ENCODE measurements at regions not wholly inside any gene's neighbourhood (a gene's known extent, or its start where the extent isn't known, plus 50 kb on each side); places are given as distances from the start of the nearest gene placed in this dataset.

DNA sequence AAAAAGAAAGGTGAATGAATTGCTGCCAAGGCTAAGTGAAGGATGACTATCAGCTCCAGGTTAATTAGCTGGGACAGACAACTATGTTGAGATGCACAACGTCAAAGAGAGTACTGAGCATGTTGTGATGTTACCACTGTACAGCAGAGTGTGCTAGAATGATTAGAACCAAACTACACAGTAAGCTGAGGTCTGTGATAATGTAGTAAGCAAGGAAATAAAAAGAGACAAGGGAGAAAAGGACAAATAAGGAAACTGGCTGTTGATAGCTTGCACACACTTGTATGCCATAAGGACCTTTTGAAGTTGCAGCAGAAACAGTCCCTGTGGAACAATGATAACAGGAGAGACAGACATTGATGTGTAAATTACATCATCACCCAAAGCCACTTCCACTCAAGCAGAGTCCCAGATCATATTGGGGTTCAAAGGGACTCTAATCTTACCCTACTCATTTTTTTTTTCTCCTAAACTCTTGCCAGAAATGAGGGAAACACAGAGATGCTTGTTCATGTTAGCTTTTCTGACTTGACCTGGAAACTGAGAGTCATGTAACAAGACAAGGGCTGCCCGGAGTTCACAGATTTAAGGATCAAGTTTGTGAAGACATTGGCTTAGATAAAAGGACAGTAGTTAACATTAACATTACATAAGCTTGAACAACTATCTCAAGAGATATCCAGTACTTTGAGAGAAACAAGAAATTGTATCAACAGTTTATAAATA, 189.9 kb downstream of the CENPW start:
- DNase-seq (ENCODE audit: low read depth): no peak

DNA sequence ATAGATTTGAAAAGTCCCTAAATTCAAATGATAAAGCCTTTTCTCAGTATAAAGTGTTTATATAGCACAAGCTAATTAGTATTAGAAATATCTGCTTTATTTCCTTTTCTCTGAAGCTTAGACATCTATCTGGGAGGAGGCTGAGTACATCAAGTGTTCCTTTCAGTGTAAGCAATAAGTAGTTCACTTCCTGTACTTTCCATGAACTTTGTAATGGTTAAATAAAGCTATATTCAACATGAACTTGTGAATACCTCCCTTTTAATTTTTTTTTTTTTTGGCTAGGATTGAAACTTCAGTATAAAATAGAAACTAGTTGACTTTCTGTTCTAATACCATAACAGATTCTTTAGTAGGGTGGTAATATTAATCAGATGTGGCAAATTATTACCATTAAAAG, 190.9 kb downstream of the CENPW start:
- peak; percentile 18 for DNase-seq (ENCODE audit: low read depth)

DNA sequence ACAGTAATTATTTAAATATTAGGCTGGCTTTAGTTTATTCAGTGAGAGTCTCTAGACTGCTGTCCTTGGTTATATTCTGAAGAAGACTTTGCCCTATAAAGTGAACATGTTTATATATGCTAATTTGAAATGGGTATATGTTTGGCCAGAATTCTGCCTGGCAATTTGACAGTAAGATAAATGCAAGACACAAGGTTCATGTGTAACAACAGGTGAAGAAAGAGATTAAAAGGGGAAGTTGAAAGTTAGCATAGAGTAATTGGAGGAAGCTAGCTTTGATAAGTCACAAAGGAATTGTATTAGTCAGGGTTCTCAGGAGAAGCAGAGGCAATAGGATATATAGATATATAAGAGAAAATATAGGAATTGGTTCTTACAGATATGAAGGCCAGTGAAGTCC, 191.4 kb downstream of the CENPW start:
- no peak for DNase-seq (ENCODE audit: low read depth)

GRCh38 chr6:126531840-126532239, 191.9 kb downstream of the CENPW start:
- no peak for DNase-seq (ENCODE audit: low read depth)

DNA sequence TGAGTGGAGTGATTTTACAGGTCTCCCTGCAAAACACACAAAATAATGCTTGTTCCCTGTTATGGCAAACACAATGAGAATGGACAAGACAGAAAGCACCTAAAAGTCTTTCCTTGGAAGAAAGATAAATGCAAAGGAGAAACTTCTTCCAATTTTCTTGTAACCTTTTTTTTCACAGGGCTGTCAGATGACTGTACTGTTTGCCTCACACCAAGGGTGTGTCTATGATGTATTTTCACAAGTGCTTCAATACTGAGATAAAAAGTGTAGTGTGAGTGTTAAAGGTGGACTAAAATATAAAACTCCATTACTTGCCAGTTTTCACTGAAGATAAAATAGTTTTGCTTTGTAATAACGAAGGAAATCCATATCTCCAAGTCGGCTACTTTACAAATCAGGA, 194.5 kb downstream of the CENPW start:
- no peak for DNase-seq (ENCODE audit: low read depth)

DNA sequence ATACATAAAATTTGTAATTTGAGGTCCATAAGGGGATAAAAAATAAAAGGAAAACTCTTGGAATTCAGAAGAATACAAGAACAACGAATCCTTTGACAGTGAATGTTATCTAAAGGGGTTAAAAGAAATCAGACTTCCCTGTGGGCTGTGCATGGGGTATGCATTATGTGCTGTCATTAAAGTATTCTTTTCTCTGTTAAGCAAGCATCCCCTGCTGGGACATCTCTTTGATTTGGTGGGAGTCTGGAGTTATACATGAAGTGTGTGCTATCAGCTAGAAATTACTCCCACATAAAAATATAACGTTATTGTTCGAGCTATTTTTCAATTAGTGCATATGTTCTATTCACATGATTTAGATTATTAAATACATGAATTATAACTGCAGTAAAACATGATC, 195.2 kb downstream of the CENPW start:
- no peak for DNase-seq (ENCODE audit: low read depth)

DNA sequence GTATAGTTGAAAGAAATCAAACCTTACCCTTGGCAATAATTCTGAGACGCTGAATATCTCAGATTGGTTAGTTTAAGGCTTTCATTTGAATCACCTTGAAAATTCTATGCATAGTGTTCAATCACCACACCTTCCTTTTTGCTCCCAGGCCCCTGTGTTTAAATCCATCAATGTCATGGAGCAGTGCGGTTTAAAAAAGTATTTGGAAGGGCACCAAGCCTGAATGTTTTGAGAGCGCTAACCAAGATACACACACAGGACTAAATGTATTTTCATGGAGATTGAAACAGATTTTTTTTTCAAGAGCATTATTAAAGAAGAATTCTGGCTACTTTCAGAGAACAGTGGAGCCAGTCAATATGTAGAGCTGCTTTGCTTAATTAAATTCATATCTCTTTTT, 195.7 kb downstream of the CENPW start:
- peak; percentile 7 for DNase-seq (ENCODE audit: low read depth)

DNA sequence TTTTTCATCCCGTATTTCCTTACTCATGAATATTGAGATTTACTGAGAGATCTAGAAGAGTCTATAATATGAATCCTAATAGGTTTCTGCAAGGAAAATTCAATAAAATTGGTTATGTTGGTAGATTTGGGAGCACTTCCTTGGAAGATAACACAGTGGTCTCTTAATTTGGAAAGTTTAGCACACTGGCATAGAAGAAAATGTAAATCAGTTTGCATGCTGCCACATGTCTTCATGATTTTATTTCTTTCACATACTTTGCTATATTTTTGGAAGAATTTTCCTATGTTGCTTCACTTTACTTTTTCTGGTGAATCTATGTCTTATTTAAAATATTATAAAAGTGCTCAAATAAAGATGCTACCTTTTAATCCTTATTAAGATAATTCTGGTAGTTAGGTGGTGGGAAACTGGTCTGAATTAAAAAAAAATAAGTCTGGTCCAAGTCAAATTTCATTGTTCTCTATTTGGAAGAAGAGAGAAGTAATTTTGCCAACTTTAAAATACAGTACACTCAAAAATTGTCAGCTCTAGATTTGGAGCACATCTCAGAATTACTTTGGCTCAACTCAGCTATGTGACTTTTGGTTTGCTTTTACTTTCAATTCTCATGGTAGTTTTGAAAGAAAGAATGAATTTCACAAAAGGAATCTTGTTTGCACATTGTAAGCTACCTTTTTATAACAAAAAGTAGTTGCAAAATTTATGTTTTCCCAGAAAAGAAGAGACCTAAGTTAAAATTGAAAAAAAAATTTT, 197.3 kb downstream of the CENPW start:
- no peak for DNase-seq (ENCODE audit: low read depth)

GRCh38 chr6:126539022-126539421, 199.1 kb downstream of the CENPW start:
- peak; percentile 64 for DNase-seq (ENCODE audit: low read depth)

- DNase-seq (ENCODE audit: low read depth): no peak
Measured at GRCh38 chr6:126540161-126540560, 200.2 kb downstream of the CENPW start.

DNA sequence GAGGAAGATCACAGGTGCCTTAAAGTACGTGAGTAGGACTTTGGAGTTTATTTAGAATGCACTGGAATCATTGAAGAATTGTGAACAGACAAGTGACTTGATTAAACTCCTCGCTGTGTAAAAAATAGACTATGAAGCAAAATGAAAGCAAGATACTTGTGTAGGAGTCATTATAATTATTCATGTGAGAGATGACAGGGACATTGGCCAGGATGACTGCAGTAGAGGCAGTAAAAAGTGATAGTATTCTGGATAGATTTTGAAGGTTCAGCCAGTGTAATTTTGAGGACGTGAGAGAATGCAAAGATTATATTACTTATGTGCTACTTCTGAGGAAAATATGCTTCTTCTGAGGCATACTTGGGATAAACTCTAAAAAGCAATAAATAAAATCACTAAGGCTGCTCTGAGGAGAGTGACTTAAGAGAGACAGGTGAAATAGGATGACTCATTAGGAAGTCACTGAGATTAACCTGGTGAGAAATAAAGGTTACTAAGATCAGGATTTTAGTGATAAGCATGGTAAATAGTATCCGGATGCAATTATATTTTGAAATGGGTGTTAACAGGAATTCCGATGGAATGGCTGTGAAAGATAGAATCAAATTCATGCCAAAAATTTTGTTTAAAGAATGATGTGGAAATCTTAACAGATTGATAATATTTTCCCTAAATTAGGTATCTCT, 202.0 kb downstream of the CENPW start:
- DNase-seq (ENCODE audit: low read depth): no peak

DNA sequence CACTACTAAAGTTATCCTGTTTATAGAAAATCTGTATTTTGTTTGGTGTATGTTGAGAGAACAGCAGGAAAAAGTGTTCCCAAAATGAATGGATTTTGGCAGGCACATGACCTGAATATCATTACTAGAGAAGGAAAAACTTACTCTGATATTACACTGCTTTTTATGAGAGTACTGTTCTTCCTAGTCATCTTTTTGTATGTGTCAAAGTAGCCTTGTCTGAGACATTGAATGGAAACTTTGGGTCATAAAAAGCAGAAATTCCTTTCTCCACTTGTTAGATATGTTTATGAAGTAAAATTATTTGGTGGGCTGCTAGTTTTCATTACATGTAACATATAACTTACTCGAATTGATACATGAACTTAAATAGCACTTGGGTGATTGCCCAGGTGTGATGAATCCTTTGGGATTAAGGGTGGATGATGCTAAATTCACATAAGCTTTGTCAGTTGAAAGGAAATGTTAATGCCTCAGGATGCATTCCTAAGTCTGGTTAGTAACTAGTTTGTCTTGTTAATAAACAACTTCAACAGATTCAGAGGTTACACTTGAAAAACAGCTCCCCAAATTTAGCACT, 206.7 kb downstream of the CENPW start:
- no peak for DNase-seq (ENCODE audit: low read depth)

- no peak for DNase-seq (ENCODE audit: low read depth)
Measured at GRCh38 chr6:126548300-126548699, 208.4 kb downstream of the CENPW start.

- DNase-seq (ENCODE audit: low read depth): no peak
Measured at GRCh38 chr6:126550323-126550722, 210.4 kb downstream of the CENPW start.

DNA sequence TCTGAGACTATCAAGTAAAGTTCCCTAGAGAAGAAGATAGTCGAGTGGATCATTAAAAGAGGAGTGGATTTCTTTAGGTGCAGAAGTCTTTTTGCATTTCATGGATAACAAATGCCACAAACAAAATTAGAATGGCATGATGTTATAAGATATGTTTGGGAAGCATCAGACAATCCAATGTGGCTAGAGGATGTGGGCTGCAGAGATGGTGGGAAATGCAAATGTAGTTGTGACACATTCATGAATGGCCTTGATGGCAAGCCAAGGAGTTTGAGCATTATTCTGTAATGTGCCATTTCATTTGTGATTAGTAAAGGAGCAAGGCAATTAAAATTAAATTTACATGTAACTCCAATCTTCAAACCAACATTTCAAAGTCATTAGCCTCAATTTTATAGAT, 211.9 kb downstream of the CENPW start:
- no peak for DNase-seq (ENCODE audit: low read depth)

- DNase-seq (ENCODE audit: low read depth): no peak
Measured at GRCh38 chr6:126553854-126554253, 213.9 kb downstream of the CENPW start.

GRCh38 chr6:126570507-126570906, 230.6 kb downstream of the CENPW start:
- no peak for DNase-seq (ENCODE audit: low read depth)

- no peak for DNase-seq (ENCODE audit: low read depth)
Measured at GRCh38 chr6:126574301-126574700, 234.4 kb downstream of the CENPW start.

GRCh38 chr6:126581316-126581715, 241.4 kb downstream of the CENPW start:
- no peak for DNase-seq (ENCODE audit: low read depth)

DNA sequence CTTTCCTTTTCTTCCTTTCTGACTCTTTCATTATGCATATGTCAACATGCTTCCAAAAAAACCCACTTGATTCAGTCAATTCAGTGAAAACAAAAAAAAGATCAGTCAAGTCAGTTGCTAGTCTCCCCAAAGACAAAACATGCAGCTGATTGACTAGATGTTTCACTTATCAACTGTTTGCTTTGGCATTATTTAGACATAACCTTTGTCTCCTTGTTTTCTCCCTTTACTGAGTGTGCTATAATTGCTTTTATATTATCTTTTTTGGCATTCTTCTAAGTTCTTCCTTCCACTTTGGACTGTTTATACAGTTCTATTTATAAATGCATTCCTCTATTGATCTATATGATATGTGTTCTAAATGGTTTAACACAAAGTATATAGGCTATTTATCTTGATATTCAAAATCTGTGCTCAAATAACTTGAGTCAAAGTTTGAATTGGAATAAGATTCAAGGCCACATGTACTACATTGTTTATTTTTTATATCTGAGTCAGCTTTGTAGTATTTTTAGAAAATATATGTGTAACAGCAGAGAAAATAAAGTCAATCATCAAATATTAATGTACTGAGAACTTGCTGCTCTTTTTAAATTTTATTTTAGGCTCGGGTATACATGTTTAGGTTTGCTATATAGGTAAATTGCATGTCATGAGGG, 260.5 kb downstream of the CENPW start:
- peak; percentile 1 for DNase-seq (ENCODE audit: low read depth)

DNA sequence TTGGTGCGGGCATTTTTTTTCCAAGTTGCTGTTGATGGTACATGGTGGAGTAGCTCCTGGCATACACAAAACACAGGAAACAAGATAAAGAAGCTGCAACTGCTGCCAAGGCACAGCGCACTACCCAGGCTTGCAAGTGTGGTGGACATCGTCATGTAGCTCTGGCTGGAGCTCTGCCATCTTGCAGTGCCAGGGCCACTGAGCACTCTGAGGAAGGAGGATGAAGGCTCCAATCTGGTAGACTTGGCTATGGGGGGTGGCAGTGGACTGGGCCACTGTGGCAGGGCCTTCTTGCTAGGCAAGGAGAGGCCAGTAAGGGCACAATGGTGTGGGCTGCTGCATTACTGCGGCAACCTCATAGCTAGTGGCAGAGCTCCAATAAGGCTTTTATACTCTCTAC, 263.5 kb downstream of the CENPW start:
- DNase-seq (ENCODE audit: low read depth): no peak

- DNase-seq (ENCODE audit: low read depth): no peak
Measured at GRCh38 chr6:126605089-126605488, 265.2 kb downstream of the CENPW start.

All from iris pigment epithelial cell (primary cell).